ENCODE measurements at regions not wholly inside any gene's neighbourhood (a gene's known extent, or its start where the extent isn't known, plus 50 kb on each side); places are given as distances from the start of the nearest gene placed in this dataset.

GRCh38 chr1:9471679-9472078, 67.6 kb upstream of the SLC25A33 start:
- ChIA-PET POLR2A (no interaction called here), CTCF (no interaction called here)
- no peak for DNase-seq
- no peaks in the 10 kb centered on the region for H3K27me3 ChIP-seq (ENCODE audit: control insufficient read depth in 1 of 2, insufficient read depth in 2 of 2, low read length in 2 of 2)
- no peaks in the 10 kb centered on the region for H3K36me3 Mint-ChIP-seq (ENCODE audit: low read depth)
- no peaks in the 10 kb centered on the region for H3K9me3 ChIP-seq (ENCODE audit: control insufficient read depth in 1 of 2, insufficient read depth in 1 of 2, low read length in 2 of 2)
- no peak overlapping the region for H3K4me3 ChIP-seq (ENCODE audit: low read length)
- no peak for ATAC-seq (ENCODE audit: poor library complexity)
- H3K27me3 Mint-ChIP-seq, result peaks cover 15% of the 10 kb centered on the region
- TF ChIP-seq, protein P1, sequence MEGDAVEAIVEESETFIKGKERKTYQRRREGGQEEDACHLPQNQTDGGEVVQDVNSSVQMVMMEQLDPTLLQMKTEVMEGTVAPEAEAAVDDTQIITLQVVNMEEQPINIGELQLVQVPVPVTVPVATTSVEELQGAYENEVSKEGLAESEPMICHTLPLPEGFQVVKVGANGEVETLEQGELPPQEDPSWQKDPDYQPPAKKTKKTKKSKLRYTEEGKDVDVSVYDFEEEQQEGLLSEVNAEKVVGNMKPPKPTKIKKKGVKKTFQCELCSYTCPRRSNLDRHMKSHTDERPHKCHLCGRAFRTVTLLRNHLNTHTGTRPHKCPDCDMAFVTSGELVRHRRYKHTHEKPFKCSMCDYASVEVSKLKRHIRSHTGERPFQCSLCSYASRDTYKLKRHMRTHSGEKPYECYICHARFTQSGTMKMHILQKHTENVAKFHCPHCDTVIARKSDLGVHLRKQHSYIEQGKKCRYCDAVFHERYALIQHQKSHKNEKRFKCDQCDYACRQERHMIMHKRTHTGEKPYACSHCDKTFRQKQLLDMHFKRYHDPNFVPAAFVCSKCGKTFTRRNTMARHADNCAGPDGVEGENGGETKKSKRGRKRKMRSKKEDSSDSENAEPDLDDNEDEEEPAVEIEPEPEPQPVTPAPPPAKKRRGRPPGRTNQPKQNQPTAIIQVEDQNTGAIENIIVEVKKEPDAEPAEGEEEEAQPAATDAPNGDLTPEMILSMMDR (IDR thresholded peaks at IDR 0.05), result no peak
- H3K4me1 Mint-ChIP-seq (ENCODE audit: low read depth), result no peaks in the 10 kb centered on the region
- H3K9me3 Mint-ChIP-seq, result no peaks in the 10 kb centered on the region
- no peak overlapping the region for H3K27ac ChIP-seq (ENCODE audit: low read depth in 1 of 2, low read length in 2 of 2)
- H3K27ac Mint-ChIP-seq, result no peak overlapping the region
- no peaks in the 10 kb centered on the region for H3K4me1 ChIP-seq (ENCODE audit: insufficient read depth, low read length)
- no peaks in the 10 kb centered on the region for H3K36me3 ChIP-seq (ENCODE audit: insufficient read depth, low read length)
- no peak overlapping the region for H3K4me3 Mint-ChIP-seq
- intact Hi-C loops (cut with DNase I, micrococcal nuclease), result no loop called here

- CTCF ChIA-PET, result no interaction called here
- Histone ChIP-seq H3K4me3 (ENCODE audit: low read length) (no peak overlapping the region), H3K9me3 (ENCODE audit: control insufficient read depth in 1 of 2, insufficient read depth in 1 of 2, low read length in 2 of 2) (no peaks in the 10 kb centered on the region), H3K36me3 (ENCODE audit: insufficient read depth, low read length) (no peaks in the 10 kb centered on the region), H3K27me3 (ENCODE audit: control insufficient read depth in 1 of 2, insufficient read depth in 2 of 2, low read length in 2 of 2) (no peaks in the 10 kb centered on the region), H3K27ac (ENCODE audit: low read depth in 1 of 2, low read length in 2 of 2) (no peak overlapping the region), H3K4me1 (ENCODE audit: insufficient read depth, low read length) (no peaks in the 10 kb centered on the region)
- DNase-seq (no peak), ATAC-seq (ENCODE audit: poor library complexity) (no peak)
- no peak overlapping the region for H3K4me3 Mint-ChIP-seq
- H3K27me3 Mint-ChIP-seq, result peaks cover 13% of the 10 kb centered on the region
- TF ChIP-seq, protein P1 (IDR thresholded peaks at IDR 0.05), result no peak
- H3K4me1 Mint-ChIP-seq (ENCODE audit: low read depth), result no peaks in the 10 kb centered on the region
- intact Hi-C loops (cut with DNase I, micrococcal nuclease), result no loop called here
- no peaks in the 10 kb centered on the region for H3K36me3 Mint-ChIP-seq (ENCODE audit: low read depth)
- H3K27ac Mint-ChIP-seq, result no peak overlapping the region
- H3K9me3 Mint-ChIP-seq, result no peaks in the 10 kb centered on the region
- POLR2A ChIA-PET, result no interaction called here
Observed at GRCh38 chr1:9472386-9473031, 66.8 kb upstream of the SLC25A33 start.

DNA sequence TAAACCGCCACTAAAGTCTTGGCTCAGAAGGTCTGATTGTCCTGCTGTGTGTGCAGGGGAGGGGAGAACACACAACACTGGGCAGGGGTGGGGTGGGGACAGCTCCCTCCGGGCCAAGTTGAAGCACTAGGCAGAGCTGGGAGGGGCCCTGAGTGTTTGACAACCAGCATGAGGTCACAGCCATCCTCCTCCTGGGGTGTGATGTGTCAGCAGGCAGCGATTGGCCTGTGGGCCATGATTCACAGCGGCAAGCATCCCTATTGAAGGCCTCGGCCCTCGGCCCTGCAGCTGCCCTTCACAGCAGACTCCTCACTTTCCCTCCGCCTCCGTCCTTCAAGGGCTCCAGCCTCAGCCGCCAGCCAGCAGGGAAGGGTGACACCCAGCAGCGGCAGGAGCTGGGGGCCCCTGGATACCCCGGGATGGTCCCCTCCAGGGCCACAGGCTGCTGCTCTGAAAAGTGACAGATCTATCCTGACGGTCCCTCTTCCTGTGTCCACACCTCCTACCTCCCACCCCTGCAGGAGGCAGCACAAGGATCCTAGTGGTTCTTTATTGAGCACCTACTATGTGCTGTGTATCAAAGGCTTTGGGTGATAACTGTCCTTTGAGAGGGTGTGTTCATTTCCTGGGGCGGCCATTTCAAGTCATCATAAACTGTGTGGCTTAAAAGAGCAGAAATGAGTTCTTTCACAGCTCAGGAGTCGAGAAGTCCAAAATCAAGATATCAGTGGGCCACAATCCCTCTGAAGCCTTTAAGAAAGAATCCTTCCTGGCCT, 66.0 kb upstream of the SLC25A33 start:
- H3K27me3 Mint-ChIP-seq, result peaks cover 6% of the 10 kb centered on the region
- no peaks in the 10 kb centered on the region for H3K36me3 Mint-ChIP-seq (ENCODE audit: low read depth)
- CTCF ChIA-PET, result no interaction called here
- DNase-seq (no peak), ATAC-seq (ENCODE audit: poor library complexity) (no peak)
- H3K27me3 ChIP-seq (ENCODE audit: control insufficient read depth in 1 of 2, insufficient read depth in 2 of 2, low read length in 2 of 2), result no peaks in the 10 kb centered on the region
- no peak overlapping the region for H3K27ac Mint-ChIP-seq
- no peaks in the 10 kb centered on the region for H3K4me1 Mint-ChIP-seq (ENCODE audit: low read depth)
- POLR2A ChIA-PET, result no interaction called here
- H3K9me3 Mint-ChIP-seq, result no peaks in the 10 kb centered on the region
- H3K27ac ChIP-seq (ENCODE audit: low read depth in 1 of 2, low read length in 2 of 2), result no peak overlapping the region
- H3K9me3 ChIP-seq (ENCODE audit: control insufficient read depth in 1 of 2, insufficient read depth in 1 of 2, low read length in 2 of 2), result no peaks in the 10 kb centered on the region
- intact Hi-C loops (cut with DNase I, micrococcal nuclease), result no loop called here
- H3K36me3 ChIP-seq (ENCODE audit: insufficient read depth, low read length), result no peaks in the 10 kb centered on the region
- no peaks in the 10 kb centered on the region for H3K4me1 ChIP-seq (ENCODE audit: insufficient read depth, low read length)
- no peak overlapping the region for H3K4me3 Mint-ChIP-seq
- H3K4me3 ChIP-seq (ENCODE audit: low read length), result no peak overlapping the region
- TF ChIP-seq, protein P1 (IDR thresholded peaks at IDR 0.05), result no peak
